Stomach smooth muscle (tissue), 2 donors: ENCODE measurements at regions not wholly inside any gene's neighbourhood (a gene's known extent, or its start where the extent isn't known, plus 50 kb on each side); places are given as distances from the start of the nearest gene placed in this dataset.

Source experiments
- H3K27ac ChIP-seq: one replicate; pipeline ENCODE4 v1.7.0; 2013; ENCODE audit warnings: mild to moderate bottlenecking, low read length, inconsistent platforms
- H3K27me3 ChIP-seq, 2 donors: one replicate each; pipeline ENCODE4 v1.7.0; 2013; ENCODE audit warnings: low read length in 2 of 2; ENCODE audit not compliant: insufficient read depth in 2 of 2, control insufficient read depth in 1 of 2
- H3K36me3 ChIP-seq, 2 donors: one replicate each; pipeline ENCODE4 v1.7.0; 2013; ENCODE audit warnings: low read length in 2 of 2; ENCODE audit not compliant: control insufficient read depth in 2 of 2, insufficient read depth in 2 of 2
- H3K4me1 ChIP-seq: one replicate; pipeline ENCODE4 v1.7.0; 2013; ENCODE audit warnings: low read length; ENCODE audit not compliant: control insufficient read depth, insufficient read depth
- H3K4me3 ChIP-seq, 2 donors: one replicate each; pipeline ENCODE4 v1.7.0; 2013; ENCODE audit warnings: low read length in 2 of 2
- H3K9ac ChIP-seq, 2 donors: one replicate each; pipeline ENCODE4 v1.7.0; 2013; ENCODE audit warnings: low read length in 2 of 2, mild to moderate bottlenecking in 1 of 2
- H3K9me3 ChIP-seq, 2 donors: one replicate each; pipeline ENCODE4 v1.7.0; 2013; ENCODE audit warnings: low read length in 2 of 2; ENCODE audit not compliant: control insufficient read depth in 2 of 2
- donor health status: healthy.
- donor health status: Pancreatic carcinoma.

DNA sequence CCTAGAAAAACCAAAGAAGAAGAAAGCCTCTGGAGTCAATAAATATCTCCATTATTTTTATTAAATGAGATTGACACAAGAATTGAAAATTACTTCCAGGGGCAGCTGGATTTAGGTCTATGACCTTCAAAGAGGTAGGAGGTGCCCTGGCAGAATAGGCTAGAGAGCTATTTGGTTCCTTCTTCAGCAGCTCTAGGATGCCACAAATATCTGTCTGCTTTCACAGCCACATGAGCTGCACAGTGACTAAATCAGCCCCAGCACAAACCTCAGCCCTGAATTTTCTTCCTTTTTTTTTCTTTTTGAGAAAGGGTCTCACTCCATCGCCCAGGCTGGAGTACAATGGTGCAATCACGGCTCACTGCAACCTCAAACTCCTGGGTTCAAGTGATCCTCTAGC lies 223.5 kb downstream of the ABHD5 start:
- no peaks in the 10 kb centered on the region for H3K4me1 ChIP-seq
- peaks cover 0 to 4% of the 10 kb centered on the region in 2 donors for H3K9me3 ChIP-seq
- peaks cover 0 to 2% of the 10 kb centered on the region in 2 donors for H3K27me3 ChIP-seq
- no peak overlapping the region for H3K4me3 ChIP-seq
- H3K36me3 ChIP-seq, result no peaks in the 10 kb centered on the region
- H3K27ac ChIP-seq, result no peak overlapping the region
- no peak overlapping the region for H3K9ac ChIP-seq

DNA sequence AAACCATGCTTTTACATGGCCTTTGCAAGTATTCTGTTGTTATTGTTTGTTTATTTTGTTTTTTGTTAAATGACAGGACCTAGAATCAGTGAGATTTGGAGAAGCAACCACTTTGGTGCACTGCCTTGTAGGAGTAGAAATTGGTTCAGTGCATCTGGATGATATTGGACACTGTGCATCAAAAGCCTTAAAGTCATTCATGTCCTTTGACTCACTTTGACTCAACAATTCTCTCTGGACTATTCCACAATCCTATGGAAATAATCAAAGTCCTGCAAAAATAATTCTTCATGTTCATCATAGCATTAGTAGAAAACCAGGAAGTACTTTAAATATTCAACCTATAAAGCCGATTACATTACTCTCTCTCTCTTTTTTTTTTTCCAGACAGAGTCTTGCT lies 224.8 kb downstream of the ABHD5 start:
- Histone ChIP-seq H3K27me3 (peaks cover 0 to 2% of the 10 kb centered on the region in 2 donors), H3K4me3 (no peak overlapping the region), H3K36me3 (no peaks in the 10 kb centered on the region), H3K27ac (no peak overlapping the region), H3K9ac (no peak overlapping the region), H3K4me1 (no peaks in the 10 kb centered on the region), H3K9me3 (peaks cover 0 to 4% of the 10 kb centered on the region in 2 donors)

DNA sequence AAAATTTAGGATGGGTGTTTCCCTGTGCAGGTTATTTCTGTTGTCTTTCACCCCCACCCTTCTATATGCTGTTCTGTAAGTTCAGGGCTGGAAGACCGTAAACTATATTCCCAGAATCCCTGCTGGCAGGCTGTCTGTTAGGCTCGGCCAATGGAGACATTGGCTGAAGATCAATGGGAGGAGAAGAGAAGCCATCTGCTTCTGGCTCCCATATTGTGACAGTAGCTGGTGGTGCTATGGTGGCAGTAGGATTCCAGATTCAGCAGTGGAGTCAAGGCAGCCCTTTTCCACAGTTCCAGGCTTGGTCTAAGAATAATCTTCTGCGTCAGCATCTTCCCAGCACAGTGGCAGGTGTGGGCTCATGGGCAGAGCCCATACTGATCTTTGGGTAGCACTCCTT lies 226.6 kb downstream of the ABHD5 start:
- no peak overlapping the region for H3K27ac ChIP-seq
- H3K4me3 ChIP-seq, result no peak overlapping the region
- peaks cover 0 to 2% of the 10 kb centered on the region in 2 donors for H3K27me3 ChIP-seq
- H3K9ac ChIP-seq, result no peak overlapping the region
- no peaks in the 10 kb centered on the region for H3K4me1 ChIP-seq
- H3K9me3 ChIP-seq, result peaks cover 0 to 4% of the 10 kb centered on the region in 2 donors
- H3K36me3 ChIP-seq, result no peaks in the 10 kb centered on the region

DNA sequence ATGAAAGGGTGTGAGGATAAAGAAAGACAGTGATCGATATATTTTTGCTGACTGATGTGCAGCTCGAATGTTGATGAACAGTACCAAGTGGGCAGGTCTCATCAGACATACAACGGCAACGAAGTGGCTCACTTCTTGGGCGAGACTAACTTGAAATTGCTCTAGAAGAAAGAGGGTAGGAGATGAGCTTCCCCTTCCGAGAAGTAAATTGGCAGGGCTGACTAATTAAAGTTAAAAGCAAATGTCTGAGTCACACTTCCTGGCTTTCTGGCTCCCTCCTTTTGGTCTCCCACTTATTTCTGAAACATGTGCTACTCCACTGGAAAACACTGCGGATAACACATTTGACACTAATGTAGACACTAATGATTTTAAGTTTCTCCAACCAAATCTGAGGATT lies 228.3 kb downstream of the ABHD5 start:
- Histone ChIP-seq H3K27me3 (peaks cover 6 to 9% of the 10 kb centered on the region in 2 donors), H3K4me1 (no peaks in the 10 kb centered on the region), H3K9me3 (peaks cover 0 to 4% of the 10 kb centered on the region in 2 donors), H3K9ac (no peak overlapping the region), H3K36me3 (no peaks in the 10 kb centered on the region), H3K4me3 (no peak overlapping the region), H3K27ac (no peak overlapping the region)

DNA sequence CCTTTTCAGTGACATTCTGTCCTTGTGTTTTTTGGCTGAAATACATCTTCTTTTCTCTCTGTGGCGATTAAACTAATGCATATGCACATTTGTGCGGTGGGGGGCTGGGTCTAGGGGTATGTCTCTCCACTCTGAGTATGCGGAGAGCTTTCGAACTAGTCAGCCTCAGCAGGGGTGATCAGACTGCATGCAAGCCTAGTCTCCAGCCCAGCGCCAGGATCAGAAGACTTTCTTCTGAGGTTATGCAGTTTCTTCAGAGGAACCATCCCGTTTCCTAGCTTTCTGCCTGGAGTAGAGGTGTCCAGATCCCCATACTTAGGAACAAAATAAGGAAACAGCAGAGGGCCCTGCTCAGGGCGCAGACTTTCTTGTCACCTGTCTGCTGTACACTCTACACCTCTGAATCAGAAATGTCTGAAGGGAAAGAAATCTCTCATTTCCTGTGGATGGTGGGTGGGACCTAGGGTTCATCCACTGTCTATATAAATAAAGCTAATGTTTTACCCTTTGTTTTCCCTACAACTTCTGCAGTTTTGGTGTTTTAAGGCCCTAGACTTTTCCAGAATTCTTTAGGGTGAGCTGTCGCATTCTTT lies 230.4 kb downstream of the ABHD5 start:
- H3K9ac ChIP-seq, result no peak overlapping the region
- no peaks in the 10 kb centered on the region for H3K36me3 ChIP-seq
- no peak overlapping the region for H3K27ac ChIP-seq
- H3K9me3 ChIP-seq, result peaks cover 0 to 4% of the 10 kb centered on the region in 2 donors
- H3K4me3 ChIP-seq, result no peak overlapping the region
- peaks cover 10 to 12% of the 10 kb centered on the region in 2 donors for H3K27me3 ChIP-seq
- no peaks in the 10 kb centered on the region for H3K4me1 ChIP-seq

DNA sequence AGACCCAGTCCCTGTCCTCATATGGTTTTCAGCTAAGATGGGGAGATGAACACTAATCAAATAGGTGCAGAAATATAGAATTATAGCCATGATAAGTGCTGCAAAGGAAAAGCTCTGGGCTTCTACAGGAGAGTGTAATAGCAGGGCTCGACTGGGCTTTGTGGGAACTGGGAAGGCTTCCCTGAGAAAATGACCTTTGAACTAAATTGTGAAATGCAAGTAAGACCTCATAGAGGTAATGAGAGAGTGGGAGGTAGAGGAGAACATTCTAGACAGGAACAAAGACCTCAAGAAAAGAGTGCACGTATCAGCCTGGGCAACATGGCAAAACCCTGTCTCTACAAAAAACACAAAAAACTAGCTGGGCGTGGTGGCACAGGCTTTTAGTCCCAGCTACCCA lies 231.6 kb downstream of the ABHD5 start:
- H3K9ac ChIP-seq, result no peak overlapping the region
- no peaks in the 10 kb centered on the region for H3K4me1 ChIP-seq
- H3K9me3 ChIP-seq, result peaks cover 0 to under 1% of the 10 kb centered on the region in 2 donors
- H3K36me3 ChIP-seq, result no peaks in the 10 kb centered on the region
- H3K4me3 ChIP-seq, result no peak overlapping the region
- peaks cover 10 to 16% of the 10 kb centered on the region in 2 donors for H3K27me3 ChIP-seq
- no peak overlapping the region for H3K27ac ChIP-seq

DNA sequence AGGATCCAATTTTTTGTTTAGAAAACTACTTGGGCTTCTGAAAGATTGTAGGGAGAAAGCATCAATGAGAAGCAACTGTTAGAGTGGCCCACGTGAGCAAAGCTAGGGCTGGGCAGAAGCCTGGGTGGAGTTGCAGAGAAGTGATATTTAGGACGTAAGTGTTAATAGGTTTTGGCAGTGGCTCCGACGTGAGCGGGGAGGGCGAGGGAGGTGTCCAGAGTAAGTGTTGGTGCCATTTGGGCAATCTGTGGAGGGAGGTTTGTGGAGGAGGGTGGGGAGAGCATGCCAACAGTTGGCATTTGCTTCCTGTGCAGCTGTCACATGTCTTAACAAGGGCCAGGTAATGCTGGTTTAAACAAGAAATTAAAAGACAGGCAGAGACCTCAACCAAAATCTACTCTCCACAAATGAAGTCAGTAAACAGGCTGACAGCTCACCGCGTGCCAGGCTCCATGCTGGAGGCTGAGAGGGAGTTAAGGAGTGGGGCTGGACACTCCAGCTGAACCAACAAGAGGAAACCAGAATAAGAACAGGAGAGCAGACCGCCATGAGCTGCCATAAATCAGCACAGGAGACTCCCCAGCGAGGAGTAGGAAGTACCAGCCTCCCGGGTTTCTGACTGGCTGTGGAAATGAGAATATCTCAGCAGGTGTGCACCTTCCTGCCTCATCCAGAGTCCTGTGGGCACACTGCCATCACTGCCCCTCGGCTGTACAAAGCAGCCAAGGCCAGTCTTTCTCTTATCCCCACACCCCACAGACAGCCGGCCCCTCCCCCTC lies 232.6 kb downstream of the ABHD5 start:
- no peaks in the 10 kb centered on the region for H3K36me3 ChIP-seq
- no peak overlapping the region for H3K27ac ChIP-seq
- no peaks in the 10 kb centered on the region for H3K4me1 ChIP-seq
- no peak overlapping the region for H3K9ac ChIP-seq
- H3K27me3 ChIP-seq, result peaks cover 10 to 16% of the 10 kb centered on the region in 2 donors
- no peak overlapping the region for H3K4me3 ChIP-seq
- no peaks in the 10 kb centered on the region for H3K9me3 ChIP-seq

DNA sequence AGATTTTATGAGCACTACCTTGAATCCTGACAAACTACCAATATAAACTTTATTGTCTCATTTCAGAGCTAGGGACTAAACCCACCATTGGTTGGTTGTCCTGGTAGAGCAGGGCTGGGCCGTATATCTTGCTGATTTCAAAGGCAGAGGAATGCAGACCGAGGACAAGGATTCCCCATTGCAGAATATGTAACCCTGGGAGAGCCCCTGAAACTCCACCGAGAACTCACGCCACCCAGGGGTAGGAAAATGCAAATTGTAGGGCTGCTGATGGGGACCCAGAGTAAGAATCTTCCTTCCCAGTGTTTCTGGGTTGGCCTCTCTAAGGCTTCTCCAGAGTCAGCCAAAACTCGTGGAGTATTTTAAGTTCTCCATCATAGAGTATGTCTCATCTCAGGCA lies 235.3 kb downstream of the ABHD5 start:
- H3K9ac ChIP-seq, result no peak overlapping the region
- H3K36me3 ChIP-seq, result no peaks in the 10 kb centered on the region
- no peak overlapping the region for H3K4me3 ChIP-seq
- H3K27ac ChIP-seq, result no peak overlapping the region
- no peaks in the 10 kb centered on the region for H3K9me3 ChIP-seq
- peaks cover 10 to 16% of the 10 kb centered on the region in 2 donors for H3K27me3 ChIP-seq
- H3K4me1 ChIP-seq, result no peaks in the 10 kb centered on the region

DNA sequence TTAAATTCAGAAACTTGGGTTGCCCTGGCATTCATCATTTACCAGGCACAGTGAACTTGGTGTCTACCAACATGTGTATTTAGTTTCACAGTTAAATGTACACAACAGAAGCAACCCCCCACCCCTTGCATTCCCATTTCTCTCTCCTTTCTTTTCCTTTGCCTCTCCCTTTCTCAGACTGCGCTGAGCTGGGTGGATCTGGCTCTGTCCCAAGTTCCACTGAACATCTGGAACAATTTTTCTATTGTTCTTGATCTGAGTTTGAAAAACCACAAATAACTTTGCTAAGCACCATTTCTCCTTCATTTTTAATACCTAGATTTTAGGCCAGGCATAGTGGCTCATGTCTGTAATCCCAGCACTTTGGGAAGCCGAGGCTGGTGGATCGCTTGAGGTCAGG lies 242.2 kb downstream of the ABHD5 start:
- Histone ChIP-seq H3K9me3 (no peaks in the 10 kb centered on the region), H3K4me3 (no peak overlapping the region), H3K27ac (no peak overlapping the region), H3K4me1 (no peaks in the 10 kb centered on the region), H3K36me3 (no peaks in the 10 kb centered on the region), H3K9ac (no peak overlapping the region), H3K27me3 (no peaks in the 10 kb centered on the region)

DNA sequence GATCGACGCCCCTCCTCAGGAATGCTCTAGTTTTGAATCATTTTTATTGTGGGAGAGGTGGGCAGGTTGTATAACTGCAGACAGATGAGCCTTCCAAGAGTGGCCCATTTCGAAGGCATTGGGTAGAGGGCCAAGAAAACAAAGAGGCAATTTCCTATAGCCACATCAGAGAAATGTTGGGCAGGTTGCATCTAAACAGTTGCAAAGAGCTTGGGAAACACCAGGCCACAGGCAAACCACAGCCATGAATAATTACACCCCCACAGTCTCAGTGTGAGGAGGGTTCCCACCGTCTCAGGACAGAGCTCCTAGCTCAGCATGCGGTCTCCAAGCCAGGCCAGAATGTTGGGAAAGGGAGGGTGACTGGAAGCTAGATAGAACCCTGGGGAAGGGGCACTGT lies 257.3 kb downstream of the ABHD5 start:
- Histone ChIP-seq H3K9me3 (no peaks in the 10 kb centered on the region), H3K36me3 (no peaks in the 10 kb centered on the region), H3K27me3 (peaks cover 2 to 9% of the 10 kb centered on the region in 2 donors), H3K27ac (no peak overlapping the region), H3K4me3 (no peak overlapping the region), H3K4me1 (no peaks in the 10 kb centered on the region), H3K9ac (no peak overlapping the region)

DNA sequence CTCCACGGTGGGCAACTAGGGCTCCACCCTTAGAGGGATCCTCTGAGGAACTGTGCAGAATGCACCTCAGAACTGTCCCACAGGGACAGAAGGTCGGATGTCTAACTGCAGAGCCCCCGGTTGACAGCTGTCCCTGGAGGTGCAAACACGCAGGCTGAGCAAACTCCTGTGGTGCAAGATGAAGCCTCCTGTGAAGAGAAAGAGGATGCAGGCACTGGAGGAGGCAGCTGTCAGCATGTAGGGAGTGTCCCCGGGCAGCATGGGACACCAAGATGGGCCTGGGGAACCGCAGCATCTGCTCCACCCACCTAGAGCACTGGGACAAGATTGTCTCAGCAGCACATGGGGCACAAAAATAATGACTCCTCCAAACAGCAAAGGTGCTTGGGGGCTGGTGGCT lies 258.9 kb downstream of the ABHD5 start:
- H3K4me1 ChIP-seq, result no peaks in the 10 kb centered on the region
- no peak overlapping the region for H3K9ac ChIP-seq
- H3K27ac ChIP-seq, result no peak overlapping the region
- H3K9me3 ChIP-seq, result no peaks in the 10 kb centered on the region
- H3K36me3 ChIP-seq, result no peaks in the 10 kb centered on the region
- peaks cover 7 to 13% of the 10 kb centered on the region in 2 donors for H3K27me3 ChIP-seq
- H3K4me3 ChIP-seq, result no peak overlapping the region
